ENCODE measurements at regions not wholly inside any gene's neighbourhood (a gene's known extent, or its start where the extent isn't known, plus 50 kb on each side); places are given as distances from the start of the nearest gene placed in this dataset.

DNA sequence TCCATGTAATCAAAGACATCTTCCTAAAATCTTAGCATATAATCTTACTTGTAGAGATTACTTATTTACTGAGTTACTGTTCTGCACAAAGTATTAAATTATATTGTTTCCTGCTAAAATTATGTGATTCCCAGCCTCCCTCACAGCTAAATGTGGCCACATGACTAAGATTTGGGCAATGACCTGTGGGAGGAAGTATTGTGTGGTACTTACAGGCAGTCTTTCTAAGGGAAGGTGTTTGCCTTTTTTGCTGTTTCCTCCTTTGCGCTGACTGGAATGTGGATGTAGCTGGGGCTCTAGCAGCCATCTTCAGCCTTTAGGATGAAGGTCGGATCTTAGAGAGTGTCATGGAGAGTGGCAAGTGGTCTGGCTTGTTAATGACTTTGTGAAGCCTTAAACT, 146.3 kb upstream of the APCDD1 start:
- TF ChIP-seq, protein P1, sequence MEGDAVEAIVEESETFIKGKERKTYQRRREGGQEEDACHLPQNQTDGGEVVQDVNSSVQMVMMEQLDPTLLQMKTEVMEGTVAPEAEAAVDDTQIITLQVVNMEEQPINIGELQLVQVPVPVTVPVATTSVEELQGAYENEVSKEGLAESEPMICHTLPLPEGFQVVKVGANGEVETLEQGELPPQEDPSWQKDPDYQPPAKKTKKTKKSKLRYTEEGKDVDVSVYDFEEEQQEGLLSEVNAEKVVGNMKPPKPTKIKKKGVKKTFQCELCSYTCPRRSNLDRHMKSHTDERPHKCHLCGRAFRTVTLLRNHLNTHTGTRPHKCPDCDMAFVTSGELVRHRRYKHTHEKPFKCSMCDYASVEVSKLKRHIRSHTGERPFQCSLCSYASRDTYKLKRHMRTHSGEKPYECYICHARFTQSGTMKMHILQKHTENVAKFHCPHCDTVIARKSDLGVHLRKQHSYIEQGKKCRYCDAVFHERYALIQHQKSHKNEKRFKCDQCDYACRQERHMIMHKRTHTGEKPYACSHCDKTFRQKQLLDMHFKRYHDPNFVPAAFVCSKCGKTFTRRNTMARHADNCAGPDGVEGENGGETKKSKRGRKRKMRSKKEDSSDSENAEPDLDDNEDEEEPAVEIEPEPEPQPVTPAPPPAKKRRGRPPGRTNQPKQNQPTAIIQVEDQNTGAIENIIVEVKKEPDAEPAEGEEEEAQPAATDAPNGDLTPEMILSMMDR (IDR thresholded peaks at IDR 0.05) = no peak
- no peak for TF ChIP-seq POLR2A (IDR thresholded peaks at IDR 0.05)
